ENCODE measurements at regions not wholly inside any gene's neighbourhood (a gene's known extent, or its start where the extent isn't known, plus 50 kb on each side); places are given as distances from the start of the nearest gene placed in this dataset.
"Not testable (repeated sequence)": the region's sequence is repeated elsewhere in the genome, so short reads cannot be mapped to it uniquely, and the experiment has no call there.

GRCh38 chr7:152541892-152542291 is 106.1 kb upstream of the KMT2C start:
- no peak for DNase-seq

GRCh38 chr7:152539190-152539495 is 103.3 kb upstream of the KMT2C start:
- DNase-seq = not testable (repeated sequence)

DNA sequence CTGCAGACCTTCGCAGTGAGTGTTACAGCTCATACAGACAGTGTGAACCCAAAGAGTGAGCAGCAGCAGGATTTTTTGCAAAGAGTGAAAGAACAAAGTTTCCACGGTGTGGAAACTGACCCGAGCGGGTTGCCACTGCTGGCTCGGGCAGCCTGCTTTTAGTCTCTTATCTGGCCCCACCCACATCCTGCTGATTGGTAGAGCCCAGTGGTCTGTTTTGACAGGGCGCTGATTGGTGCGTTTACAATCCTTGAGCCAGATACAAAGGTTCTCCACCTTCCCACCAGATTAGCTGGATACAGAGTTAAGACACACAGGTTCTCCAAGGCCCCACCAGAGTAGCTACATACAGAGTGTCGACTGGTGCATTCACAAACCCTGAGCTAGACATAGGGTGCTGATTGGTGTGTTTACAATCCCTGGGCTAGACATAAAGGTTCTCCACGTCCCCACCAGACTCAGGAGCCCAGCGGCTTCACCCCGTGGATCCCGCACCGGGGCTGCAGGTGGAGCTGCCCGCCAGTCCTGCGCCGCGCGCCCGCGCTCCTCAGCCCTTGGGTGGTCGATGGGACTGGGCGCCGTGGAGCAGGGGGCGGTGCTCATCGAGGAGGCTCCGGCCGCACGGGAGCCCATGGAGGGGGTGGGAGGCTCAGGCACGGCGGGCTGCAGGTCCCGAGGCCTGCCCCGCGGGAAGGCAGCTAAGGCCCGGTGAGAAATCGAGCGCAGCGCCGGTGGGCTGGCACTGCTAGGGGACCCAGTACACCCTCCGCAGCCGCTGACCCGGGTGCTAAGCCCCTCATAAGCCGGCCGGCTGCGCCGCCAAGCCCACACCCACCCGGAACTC is 102.8 kb upstream of the KMT2C start:
- not testable (repeated sequence) for DNase-seq

- no peak for DNase-seq
These were observed 101.8 kb upstream of the KMT2C start for GRCh38 chr7:152537639-152538038.

GRCh38 chr7:152528612-152529011 is 92.8 kb upstream of the KMT2C start:
- DNase-seq = no peak

DNA sequence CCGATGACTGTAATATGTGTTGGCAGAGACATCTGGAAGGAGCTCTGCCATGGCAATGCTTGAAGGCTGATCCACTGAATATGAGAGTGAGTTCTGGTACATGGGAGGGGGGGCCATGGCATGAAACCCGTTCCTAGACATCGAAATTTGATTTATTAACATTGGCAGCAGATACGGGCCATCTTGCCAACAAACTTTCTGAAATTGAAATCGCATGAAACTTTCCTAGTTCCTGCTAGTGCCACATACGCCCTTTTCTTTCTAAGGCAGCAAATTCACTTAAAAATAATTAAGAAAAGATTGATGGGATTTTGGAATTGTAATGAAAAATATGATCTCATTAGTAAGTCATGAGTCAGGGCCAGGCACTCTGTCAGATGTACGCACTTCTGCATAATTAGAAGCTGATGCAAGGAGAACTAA is 91.8 kb upstream of the KMT2C start:
- DNase-seq = peak; percentile 73

DNA sequence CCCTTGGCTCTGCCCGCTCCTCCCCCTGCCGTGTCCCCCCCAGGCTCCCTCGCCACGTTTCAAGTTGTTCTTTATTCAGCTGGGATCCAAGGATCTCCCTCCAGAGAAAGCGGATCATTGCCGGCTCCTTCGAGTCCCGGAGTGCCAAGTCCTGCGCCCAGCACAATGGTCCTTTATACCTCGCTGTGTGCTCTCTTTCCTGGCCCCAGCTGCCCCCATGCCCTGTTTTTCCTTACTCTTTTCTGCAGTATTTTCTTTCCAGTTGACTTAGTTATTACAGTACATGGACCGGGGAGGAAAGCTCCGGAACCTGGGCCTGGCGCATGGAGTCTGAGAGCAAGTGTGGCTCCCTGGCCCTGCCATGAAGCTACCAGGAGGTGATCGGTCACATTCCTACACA is 88.1 kb upstream of the KMT2C start:
- DNase-seq = no peak

DNA sequence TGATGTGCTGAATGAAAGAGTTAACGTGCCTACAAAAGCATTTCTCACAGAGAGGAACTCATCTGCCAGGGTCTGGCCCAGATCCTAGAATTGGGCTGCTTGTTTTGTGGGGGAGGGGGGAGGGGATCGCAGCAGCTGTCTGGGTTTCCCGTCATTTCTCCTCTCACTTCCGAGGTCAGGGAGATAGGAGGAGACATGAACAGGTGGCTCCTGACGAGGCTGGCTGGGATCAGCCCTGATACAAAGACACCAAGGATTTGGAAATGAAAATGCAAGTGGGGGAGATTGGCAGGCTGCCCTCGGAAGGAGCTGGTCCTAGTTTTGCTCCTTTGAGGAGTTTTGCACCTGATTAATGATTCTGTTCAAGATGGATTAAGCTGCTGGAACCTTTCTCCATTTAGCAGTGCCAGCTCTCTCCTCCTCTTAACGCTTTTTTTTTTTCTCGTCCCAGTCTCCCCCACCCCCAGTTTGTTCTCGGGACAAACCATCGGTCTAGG is 86.8 kb upstream of the KMT2C start:
- DNase-seq = peak; percentile 76

- DNase-seq = no peak
These were observed 85.9 kb upstream of the KMT2C start for GRCh38 chr7:152521420-152522337.

- no peak for DNase-seq
These were observed 85.1 kb upstream of the KMT2C start for GRCh38 chr7:152520861-152521302.

DNA sequence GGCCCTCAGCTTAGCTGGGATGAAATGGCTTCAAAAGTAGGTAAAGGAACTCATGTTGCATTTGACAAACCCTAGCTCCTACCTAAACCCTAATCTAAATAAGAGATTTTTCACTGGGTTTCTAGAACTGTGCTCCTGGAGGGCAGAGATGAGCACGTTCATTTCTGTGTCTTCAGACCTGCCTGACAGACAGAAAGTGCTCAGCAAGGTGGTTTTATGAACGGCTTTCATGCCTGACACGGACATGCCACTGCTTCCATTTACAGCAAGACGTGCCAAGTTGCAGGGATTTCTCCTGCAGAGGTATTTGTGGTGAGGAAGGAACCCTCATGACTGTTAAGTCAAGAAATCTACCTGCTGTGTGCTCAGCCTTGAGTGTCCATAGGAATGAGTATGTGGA is 83.5 kb upstream of the KMT2C start:
- no peak for DNase-seq

GRCh38 chr7:152516216-152516615 is 80.4 kb upstream of the KMT2C start:
- no peak for DNase-seq

DNA sequence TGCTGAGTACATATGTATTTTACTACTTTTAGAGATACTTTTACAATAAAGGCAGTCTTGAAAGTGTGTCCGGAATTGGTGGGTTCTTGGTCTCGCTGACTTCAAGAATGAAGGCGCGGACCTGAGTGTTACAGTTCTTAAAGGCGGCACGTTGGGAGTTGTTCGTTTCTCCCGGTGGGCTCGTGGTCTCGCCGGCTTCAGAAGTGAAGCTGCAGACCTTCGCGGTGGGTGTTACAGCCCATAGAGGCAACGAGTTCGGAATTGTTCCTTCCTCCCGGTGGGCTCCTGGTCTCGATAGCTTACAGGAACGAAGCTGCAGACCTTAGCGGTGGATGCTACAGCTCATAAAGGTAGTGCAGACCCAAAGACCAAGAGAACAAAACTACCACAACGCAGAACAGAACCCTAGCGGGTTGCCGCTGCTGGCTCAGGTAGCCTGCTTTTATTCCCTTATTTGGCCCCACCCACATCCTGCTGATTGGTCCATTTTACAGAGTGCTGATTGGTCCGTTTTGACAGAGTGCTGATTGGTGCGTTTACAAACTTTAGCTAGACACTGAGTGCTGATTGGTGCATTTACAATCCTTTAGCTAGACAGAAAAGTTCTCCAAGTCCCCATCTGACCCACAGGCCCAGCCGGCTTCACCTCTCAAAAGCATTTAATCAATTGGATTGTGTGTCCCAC is 79.6 kb upstream of the KMT2C start:
- not testable (repeated sequence) for DNase-seq

GRCh38 chr7:152514771-152515105 is 78.9 kb upstream of the KMT2C start:
- no peak for DNase-seq

GRCh38 chr7:152513861-152514770 is 78.3 kb upstream of the KMT2C start:
- DNase-seq = no peak

DNA sequence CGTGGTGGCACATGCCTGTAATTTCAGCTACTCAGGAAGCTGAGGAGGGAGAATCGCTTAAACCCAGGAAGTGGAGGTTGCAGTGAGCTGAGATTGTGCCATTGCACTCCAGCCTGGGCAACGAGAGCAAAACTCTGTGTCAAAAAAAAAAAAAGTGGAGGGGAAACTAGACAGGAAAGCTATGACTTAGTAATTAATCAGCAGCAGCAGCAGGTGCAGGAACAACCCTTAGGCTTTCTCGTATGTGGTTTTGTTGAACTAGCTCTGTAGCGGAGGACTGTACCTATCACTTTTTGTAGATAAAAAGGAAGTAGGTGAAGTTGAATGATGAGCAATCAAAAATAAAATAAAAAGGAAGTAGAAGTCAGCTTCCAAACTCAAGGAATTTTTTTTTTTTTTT is 76.9 kb upstream of the KMT2C start:
- DNase-seq = no peak

DNA sequence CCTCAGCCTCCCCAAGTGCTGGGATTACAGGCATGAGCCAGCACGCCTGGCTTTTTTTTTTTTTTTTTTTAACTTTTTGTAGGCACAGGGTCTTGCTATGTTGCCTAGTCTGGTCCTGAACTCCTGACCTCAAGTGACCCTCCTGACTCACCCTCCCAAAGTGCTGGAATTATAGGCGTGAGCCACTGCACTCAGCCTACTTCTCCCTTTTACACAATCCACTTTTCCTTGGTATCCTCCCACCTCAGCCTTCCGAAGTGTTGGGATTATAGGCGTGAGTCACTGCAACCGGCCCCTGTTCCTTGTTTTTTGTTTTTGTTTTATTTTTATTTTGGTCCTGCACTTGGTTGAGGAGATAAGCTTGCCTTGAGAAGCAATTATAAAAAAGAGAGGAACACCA is 75.9 kb upstream of the KMT2C start:
- no peak for DNase-seq

DNA sequence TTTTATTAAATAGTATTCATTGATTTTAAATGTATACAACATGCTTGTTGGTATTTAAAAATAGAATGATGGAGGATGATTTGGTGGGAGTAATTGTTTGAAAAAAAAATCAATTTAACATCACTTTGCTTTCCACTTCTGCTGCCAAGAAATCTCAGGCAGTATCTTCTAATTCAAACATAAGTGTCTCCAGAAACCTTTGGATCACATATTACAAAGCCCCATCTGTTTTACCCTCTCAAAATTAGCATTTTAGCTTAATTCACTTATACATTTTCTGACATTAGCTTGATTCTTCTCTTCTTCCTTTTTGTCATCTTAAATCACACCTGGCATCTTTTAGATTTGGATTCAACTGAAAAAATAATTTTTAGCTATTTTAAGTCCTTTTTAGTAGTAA is 72.9 kb upstream of the KMT2C start:
- no peak for DNase-seq

- DNase-seq = no peak
These were observed 69.8 kb upstream of the KMT2C start for GRCh38 chr7:152505606-152506005.

DNA sequence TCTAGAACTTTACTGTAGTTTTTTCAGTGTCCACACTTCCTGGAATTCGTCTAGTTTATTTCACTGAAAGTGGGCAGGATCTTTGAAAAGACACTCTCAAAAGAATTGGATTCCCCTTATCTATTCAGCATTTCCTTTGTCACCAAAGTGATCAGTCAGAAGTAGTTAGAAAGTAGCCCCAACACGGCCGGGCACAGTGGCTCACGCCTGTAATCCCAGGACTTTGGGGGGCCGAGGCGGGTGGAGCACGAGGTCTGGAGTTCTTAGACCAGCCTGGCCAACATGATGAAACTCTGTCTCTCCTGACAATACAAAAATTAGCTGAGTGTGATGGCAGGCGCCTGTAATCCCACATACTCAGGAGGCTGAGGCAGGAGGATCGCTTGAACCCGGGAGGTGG is 69.0 kb upstream of the KMT2C start:
- DNase-seq = no peak

GRCh38 chr7:152504367-152504766 is 68.6 kb upstream of the KMT2C start:
- DNase-seq = no peak
